Loucy (cell line): ENCODE measurements at regions not wholly inside any gene's neighbourhood (a gene's known extent, or its start where the extent isn't known, plus 50 kb on each side); places are given as distances from the start of the nearest gene placed in this dataset.

Experiments
- H2AFZ ChIP-seq: fragments of 200-600 bp; sonication (generic); 2 replicates; pipeline ENCODE4 v1.6.0; 2016; ENCODE audit warnings: antibody characterized with exemption, mild to moderate bottlenecking, low read length, moderate library complexity
- H3F3A ChIP-seq: fragments of 200-600 bp; 2 replicates; pipeline ENCODE4 v1.6.0; 2016; ENCODE audit warnings: antibody characterized with exemption, low read depth, mild to moderate bottlenecking
- H3K27me3 ChIP-seq: fragments of 200-600 bp; sonication (generic); 2 replicates; pipeline ENCODE4 v1.6.1; 2014; ENCODE audit warnings: low read length, mild to moderate bottlenecking; ENCODE audit not compliant: insufficient read depth, poor library complexity, severe bottlenecking
- H3K36me3 ChIP-seq: fragments of 200-600 bp; sonication (generic); 2 replicates; pipeline ENCODE4 v1.6.1; 2016; ENCODE audit warnings: low read length; ENCODE audit not compliant: insufficient read depth
- H3K4me1 ChIP-seq: fragments of 200-600 bp; sonication (generic); 2 replicates; pipeline ENCODE4 v1.5.1; 2014; ENCODE audit warnings: low read length, mild to moderate bottlenecking; ENCODE audit not compliant: insufficient read depth, poor library complexity, severe bottlenecking
- H3K4me2 ChIP-seq: fragments of 200-600 bp; sonication (generic); 2 replicates; pipeline ENCODE4 v1.6.0; 2014; ENCODE audit warnings: antibody characterized with exemption, low read length, low read depth, mild to moderate bottlenecking; ENCODE audit not compliant: poor library complexity, severe bottlenecking
- H3K4me3 ChIP-seq: fragments of 200-600 bp; sonication (generic); 2 replicates; pipeline ENCODE4 v1.5.1; 2014; ENCODE audit warnings: low read length, mild to moderate bottlenecking, mixed read lengths; ENCODE audit not compliant: poor library complexity, severe bottlenecking
- H3K79me2 ChIP-seq: fragments of 200-600 bp; sonication (generic); 2 replicates; pipeline ENCODE4 v1.6.1; 2014; ENCODE audit warnings: low read length; ENCODE audit not compliant: insufficient read depth
- H3K9ac ChIP-seq: fragments of 200-600 bp; sonication (generic); 2 replicates; pipeline ENCODE4 v1.6.0; 2014; ENCODE audit warnings: mild to moderate bottlenecking, low read depth, low read length, moderate library complexity; ENCODE audit not compliant: poor library complexity, severe bottlenecking
- H3K9me2 ChIP-seq: fragments of 200-600 bp; sonication (generic); replicated peaks from 2 replicates; pipeline ENCODE4 v1.6.1; 2016; ENCODE audit warnings: low read depth, low read length, mixed read lengths
- H3K9me3 ChIP-seq: fragments of 200-600 bp; sonication (generic); 2 replicates; pipeline ENCODE4 v1.6.1; 2014; ENCODE audit warnings: mild to moderate bottlenecking, antibody characterized with exemption, low read length, low read depth; ENCODE audit not compliant: insufficient read depth
- H4K20me1 ChIP-seq: fragments of 200-600 bp; sonication (generic); 2 replicates; pipeline ENCODE4 v1.6.0; 2014; ENCODE audit warnings: antibody characterized with exemption, low read length, mild to moderate bottlenecking; ENCODE audit not compliant: insufficient read depth, poor library complexity, severe bottlenecking
- CTCF ChIP-seq: fragments of 200-600 bp; sonication (generic); conservative IDR thresholded peaks from 2 replicates; pipeline ENCODE4 v1.5.1; 2014; ENCODE audit warnings: mild to moderate bottlenecking, antibody characterized with exemption, low read length
- EZH2phosphoT487 ChIP-seq: fragments of 200-600 bp; IDR thresholded peaks from 2 replicates; pipeline ENCODE4 v1.6.1; 2018; ENCODE audit warnings: antibody characterized with exemption, mild to moderate bottlenecking, moderate library complexity, borderline replicate concordance

- H3K9ac ChIP-seq = no peak overlapping the region
Measured at GRCh38 chr9:18183974-18184373, 290.0 kb upstream of the ADAMTSL1 start.

GRCh38 chr9:18184401-18184800, 289.6 kb upstream of the ADAMTSL1 start:
- no peaks in the 10 kb centered on the region for H3K27me3 ChIP-seq
- no peak overlapping the region for H3K4me2 ChIP-seq
- H3K36me3 ChIP-seq = no peaks in the 10 kb centered on the region
- no peaks in the 10 kb centered on the region for H3F3A ChIP-seq
- H3K4me1 ChIP-seq = no peaks in the 10 kb centered on the region
- TF ChIP-seq EZH2phosphoT487 (no peak), CTCF (no peak)
- H4K20me1 ChIP-seq = no peaks in the 10 kb centered on the region
- H3K9ac ChIP-seq = no peak overlapping the region
- no peaks in the 10 kb centered on the region for H3K9me2 ChIP-seq
- H3K4me3 ChIP-seq = no peak overlapping the region
- no peaks in the 10 kb centered on the region for H3K9me3 ChIP-seq
- H2AFZ ChIP-seq = no peak overlapping the region
- no peaks in the 10 kb centered on the region for H3K79me2 ChIP-seq

More at GRCh38 chr9:18183974-18184373, 290.0 kb upstream of the ADAMTSL1 start:
- H3K4me3 ChIP-seq = no peak overlapping the region
- TF ChIP-seq CTCF = no peak
- TF ChIP-seq EZH2phosphoT487 = no peak
- no peaks in the 10 kb centered on the region for H3K9me2 ChIP-seq
- no peak overlapping the region for H2AFZ ChIP-seq
- H3K79me2 ChIP-seq = no peaks in the 10 kb centered on the region
- no peaks in the 10 kb centered on the region for H3K9me3 ChIP-seq
- no peaks in the 10 kb centered on the region for H3K4me1 ChIP-seq
- no peaks in the 10 kb centered on the region for H3K27me3 ChIP-seq
- H3K36me3 ChIP-seq = no peaks in the 10 kb centered on the region
- no peak overlapping the region for H3K4me2 ChIP-seq
- H4K20me1 ChIP-seq = no peaks in the 10 kb centered on the region
- no peaks in the 10 kb centered on the region for H3F3A ChIP-seq

GRCh38 chr9:18185196-18185595, 288.8 kb upstream of the ADAMTSL1 start:
- Histone ChIP-seq H3K9me2 (no peaks in the 10 kb centered on the region), H3K4me2 (no peak overlapping the region), H3K27me3 (no peaks in the 10 kb centered on the region), H3K9me3 (no peaks in the 10 kb centered on the region), H2AFZ (no peak overlapping the region), H3K4me3 (no peak overlapping the region), H3F3A (no peaks in the 10 kb centered on the region), H3K9ac (no peak overlapping the region), H4K20me1 (no peaks in the 10 kb centered on the region), H3K36me3 (no peaks in the 10 kb centered on the region), H3K79me2 (no peaks in the 10 kb centered on the region), H3K4me1 (no peaks in the 10 kb centered on the region)
- TF ChIP-seq EZH2phosphoT487 (no peak), CTCF (no peak)
